HG02588 (cell line): ENCODE measurements at regions not wholly inside any gene's neighbourhood (a gene's known extent, or its start where the extent isn't known, plus 50 kb on each side); places are given as distances from the start of the nearest gene placed in this dataset.

Source experiments
- ATAC-seq: cut with Tn5 transposase; IDR thresholded peaks from one replicate; pipeline ENCODE4 v1.9.1; 2021; ENCODE audit warnings: mild to moderate bottlenecking, moderate library complexity; ENCODE audit not compliant: unreplicated experiment

- ATAC-seq, result no peak
Observed at GRCh38 chr10:76735866-76736265, 901.7 kb downstream of the KCNMA1 start.

- no peak for ATAC-seq
Observed at GRCh38 chr10:76733441-76733936, 904.1 kb downstream of the KCNMA1 start.

- no peak for ATAC-seq
Observed at GRCh38 chr10:76732306-76732705, 905.3 kb downstream of the KCNMA1 start.

GRCh38 chr10:76729841-76730487 lies 907.6 kb downstream of the KCNMA1 start:
- no peak for ATAC-seq

- no peak for ATAC-seq
Observed at GRCh38 chr10:76729346-76729745, 908.3 kb downstream of the KCNMA1 start.

GRCh38 chr10:76727038-76727437 lies 910.6 kb downstream of the KCNMA1 start:
- no peak for ATAC-seq

- no peak for ATAC-seq
Observed at GRCh38 chr10:76723844-76724243, 913.8 kb downstream of the KCNMA1 start.

GRCh38 chr10:76721891-76722505 lies 915.6 kb downstream of the KCNMA1 start:
- ATAC-seq, result no peak

- no peak for ATAC-seq
Observed at GRCh38 chr10:76719006-76719405, 918.6 kb downstream of the KCNMA1 start.

- ATAC-seq, result no peak
Observed at GRCh38 chr10:76717141-76717540, 920.5 kb downstream of the KCNMA1 start.

GRCh38 chr10:76711222-76711997 lies 926.2 kb downstream of the KCNMA1 start:
- ATAC-seq, result no peak

GRCh38 chr10:76700241-76700640 lies 937.4 kb downstream of the KCNMA1 start:
- no peak for ATAC-seq

GRCh38 chr10:76697923-76698322 lies 939.7 kb downstream of the KCNMA1 start:
- no peak for ATAC-seq

- ATAC-seq, result no peak
Observed at GRCh38 chr10:76695069-76695468, 942.5 kb downstream of the KCNMA1 start.

GRCh38 chr10:76686201-76686600 lies 951.4 kb downstream of the KCNMA1 start:
- no peak for ATAC-seq

GRCh38 chr10:76684968-76685367 lies 952.6 kb downstream of the KCNMA1 start:
- ATAC-seq, result no peak

- no peak for ATAC-seq
Observed at GRCh38 chr10:76681153-76681552, 956.5 kb downstream of the KCNMA1 start.

GRCh38 chr10:76679030-76679429 lies 958.6 kb downstream of the KCNMA1 start:
- ATAC-seq, result no peak

GRCh38 chr10:76675951-76676587 lies 961.5 kb downstream of the KCNMA1 start:
- ATAC-seq, result no peak

GRCh38 chr10:76675561-76675950 lies 962.1 kb downstream of the KCNMA1 start:
- ATAC-seq, result no peak
